GM18499 (cell line): ENCODE measurements at regions not wholly inside any gene's neighbourhood (a gene's known extent, or its start where the extent isn't known, plus 50 kb on each side); places are given as distances from the start of the nearest gene placed in this dataset.

Experiments
- ATAC-seq: cut with Tn5 transposase; IDR thresholded peaks from one replicate; pipeline ENCODE4 v1.9.1; 2021; ENCODE audit warnings: moderate number of reproducible peaks; ENCODE audit not compliant: insufficient read depth, unreplicated experiment

GRCh38 chr5:171672556-171672955 lies 113.1 kb upstream of the SMIM23 start:
- no peak for ATAC-seq

DNA sequence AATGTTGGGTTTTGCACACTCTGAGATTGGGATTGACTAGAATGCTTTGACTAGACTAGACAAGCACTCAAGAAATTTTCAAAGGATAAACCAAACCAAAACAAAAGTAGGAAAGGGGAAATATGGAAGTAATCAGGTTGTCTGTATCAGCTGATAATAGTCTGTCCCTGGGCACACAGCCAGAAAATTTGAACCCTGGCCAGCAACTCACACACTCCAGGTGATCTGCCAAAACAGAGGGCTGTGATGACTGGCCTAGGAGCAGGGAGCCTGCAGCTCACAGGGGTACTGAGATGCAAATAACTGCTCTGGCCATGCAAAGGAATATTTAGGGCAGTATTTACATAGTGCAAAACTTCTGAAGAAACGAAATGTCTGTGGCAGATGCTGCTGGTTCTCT lies 112.3 kb upstream of the SMIM23 start:
- no peak for ATAC-seq

GRCh38 chr5:171673840-171674239 lies 111.8 kb upstream of the SMIM23 start:
- ATAC-seq, result no peak

- no peak for ATAC-seq
Measured at GRCh38 chr5:171675511-171675910, 110.1 kb upstream of the SMIM23 start.

DNA sequence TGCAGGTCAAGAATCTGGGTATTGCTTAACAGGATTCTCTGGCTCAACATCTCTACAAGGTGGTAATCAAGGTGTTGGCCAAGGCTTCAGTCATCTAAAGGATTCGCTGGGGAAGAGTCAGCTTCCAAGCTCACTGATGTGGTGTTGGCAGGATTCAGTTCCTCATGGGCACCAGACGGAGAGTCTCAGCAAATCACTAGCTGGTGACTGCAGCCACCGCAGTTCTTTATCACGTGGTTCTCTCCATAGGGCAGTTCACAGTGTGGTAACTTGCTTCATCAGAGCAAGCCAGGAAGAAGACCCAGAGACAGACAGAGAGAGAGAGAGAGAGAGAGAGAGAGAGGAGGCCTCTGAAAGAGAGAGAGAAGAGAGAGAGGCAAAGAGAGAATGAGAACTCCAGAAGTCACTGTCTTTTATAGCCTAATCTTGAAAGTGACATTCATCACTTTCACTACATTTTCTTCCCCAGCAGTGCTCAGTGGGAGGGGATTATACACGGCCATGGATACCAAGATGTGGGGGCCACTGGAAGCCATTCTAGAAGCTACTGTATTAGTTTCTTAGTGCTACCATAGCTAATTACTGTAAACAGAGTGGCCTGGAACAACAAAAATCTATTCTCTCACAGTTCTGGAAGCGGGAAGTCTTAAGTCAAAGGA lies 109.2 kb upstream of the SMIM23 start:
- no peak for ATAC-seq

DNA sequence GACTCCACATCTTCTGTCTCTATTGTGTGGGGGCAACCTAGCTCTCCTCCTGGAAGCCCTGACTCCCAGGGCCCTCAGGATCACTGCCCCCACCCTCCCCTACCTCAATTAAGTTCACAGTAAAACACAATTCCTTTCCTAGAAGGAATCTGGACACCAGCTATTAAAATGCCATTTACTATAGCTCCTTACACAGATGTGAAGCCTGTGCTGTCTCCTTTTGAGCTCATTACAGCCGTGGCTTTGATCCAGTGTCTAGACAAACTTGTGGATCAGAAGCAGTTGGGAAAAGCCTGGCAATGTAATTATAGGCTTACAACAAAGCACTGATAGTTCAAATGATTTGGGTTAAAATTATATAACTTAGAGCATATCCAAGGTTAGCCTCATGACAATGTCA lies 107.0 kb upstream of the SMIM23 start:
- no peak for ATAC-seq

DNA sequence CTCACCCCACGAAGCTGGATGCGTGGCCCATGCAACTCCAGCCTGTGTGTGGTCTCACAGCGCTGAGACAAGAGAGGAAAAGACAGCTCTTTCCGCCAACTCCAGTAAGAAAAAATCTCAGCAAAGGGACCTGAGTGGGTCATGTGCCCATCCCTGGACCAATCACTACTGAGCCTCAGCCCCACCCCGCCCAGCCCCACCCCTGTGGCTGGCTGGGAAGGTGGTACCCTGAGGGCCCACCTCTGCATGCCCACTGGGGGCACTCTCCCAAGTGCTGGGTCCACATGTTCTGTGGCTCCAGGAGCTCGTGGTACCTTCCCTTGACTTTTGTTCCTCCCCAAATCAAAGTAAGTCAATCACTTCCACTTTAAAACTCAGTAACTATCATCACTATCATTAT lies 105.1 kb upstream of the SMIM23 start:
- no peak for ATAC-seq

GRCh38 chr5:171681061-171681460 lies 104.6 kb upstream of the SMIM23 start:
- no peak for ATAC-seq

DNA sequence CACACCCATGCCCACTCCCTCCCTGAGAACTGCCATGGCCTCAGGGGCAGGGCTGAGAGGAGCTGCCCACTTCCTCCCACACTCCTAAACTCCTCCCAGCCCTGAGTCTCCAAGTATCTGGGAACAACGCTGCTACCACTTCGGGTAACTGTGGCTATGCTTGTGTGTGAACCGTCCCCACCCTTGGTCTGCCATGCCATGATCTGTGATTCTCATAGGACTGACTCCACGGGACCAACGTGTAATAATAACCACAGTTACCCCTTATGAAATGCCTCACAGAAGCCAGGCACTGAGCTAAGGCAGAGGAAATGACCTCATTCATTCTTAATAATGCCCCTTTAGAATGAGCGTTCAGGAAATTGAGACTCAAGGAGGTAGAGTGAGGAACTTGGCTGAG lies 103.9 kb upstream of the SMIM23 start:
- no peak for ATAC-seq

DNA sequence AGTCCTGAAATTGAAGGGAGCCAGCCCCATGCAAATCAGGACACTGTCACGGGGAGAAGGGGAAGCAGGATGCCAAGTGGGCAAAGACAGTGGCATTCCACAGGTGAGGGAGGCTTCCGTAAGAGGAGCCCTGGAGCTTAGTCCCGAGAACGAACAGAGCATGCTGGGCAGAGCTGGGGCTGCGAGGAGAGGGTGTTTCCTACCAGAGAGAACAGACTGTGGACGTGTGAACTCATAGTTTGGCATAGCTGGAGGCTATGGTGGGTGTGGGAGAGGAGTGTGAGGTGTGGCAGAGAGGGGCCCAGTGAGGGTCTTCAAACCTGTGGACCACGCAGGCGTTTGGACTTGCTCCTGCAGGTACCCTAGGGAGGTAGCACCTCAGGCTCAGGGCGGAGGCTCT lies 102.8 kb upstream of the SMIM23 start:
- no peak for ATAC-seq

- no peak for ATAC-seq
Measured at GRCh38 chr5:171684169-171684568, 101.4 kb upstream of the SMIM23 start.

DNA sequence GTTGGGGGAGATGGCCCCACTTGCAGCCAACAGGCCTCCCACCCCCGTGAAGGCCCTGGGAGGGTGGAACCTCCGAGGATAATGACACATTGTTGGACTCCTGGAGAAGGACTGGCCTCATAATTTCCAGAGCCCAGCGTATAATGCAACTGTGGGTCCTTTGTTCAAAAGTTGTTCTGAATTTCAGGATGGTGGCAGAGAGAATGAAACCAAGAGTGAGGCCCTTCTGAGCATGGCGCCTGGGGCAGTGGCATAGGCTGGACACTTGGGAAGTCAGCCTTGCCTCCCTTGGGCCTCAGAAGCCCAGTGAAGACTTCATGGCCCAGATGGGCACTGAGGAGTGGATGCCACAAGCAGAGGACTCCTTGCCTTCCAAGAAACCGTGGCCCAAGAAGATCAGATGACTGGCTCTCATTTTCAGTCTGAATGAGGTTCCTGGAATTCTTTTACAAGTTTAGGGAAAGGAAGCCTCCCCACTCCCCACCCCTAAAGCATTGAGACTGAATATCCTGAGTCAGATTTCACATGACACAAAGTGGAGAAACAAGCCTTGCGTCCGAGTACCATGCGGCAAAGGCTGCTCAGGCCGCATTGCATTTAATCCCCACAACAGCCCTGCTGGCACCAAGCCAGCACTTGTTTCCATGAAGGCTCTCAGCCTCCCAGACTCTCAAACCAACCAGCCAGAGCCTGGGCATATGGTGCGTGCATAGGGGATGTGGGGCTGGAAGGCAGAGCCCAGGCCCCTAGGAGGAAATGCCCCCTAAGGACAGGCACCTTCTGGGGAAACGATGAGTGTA lies 96.7 kb upstream of the SMIM23 start:
- ATAC-seq, result no peak

DNA sequence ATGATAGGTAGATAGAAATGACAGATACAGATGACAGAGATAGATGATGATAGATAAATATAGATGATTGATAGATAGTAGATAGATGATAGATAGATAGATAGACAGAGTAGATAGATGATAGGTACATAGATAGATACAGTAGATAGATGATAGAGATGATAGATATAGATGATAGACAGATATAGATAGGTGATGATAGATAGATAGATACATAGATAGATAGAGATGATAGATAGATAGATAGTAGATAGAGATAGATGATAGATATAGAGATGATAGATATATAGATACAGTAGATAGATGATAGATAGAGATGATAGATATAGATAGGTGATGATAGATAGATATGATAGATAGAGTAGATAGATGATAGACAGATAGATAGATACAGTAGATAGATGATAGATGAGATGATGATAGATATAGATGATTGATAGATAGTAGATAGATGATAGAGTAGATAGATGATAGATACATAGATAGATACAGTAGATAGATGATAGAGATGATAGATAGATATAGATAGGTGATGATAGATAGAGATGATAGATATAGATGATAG lies 95.7 kb upstream of the SMIM23 start:
- no peak for ATAC-seq

- ATAC-seq, result no peak
Measured at GRCh38 chr5:171692107-171692506, 93.5 kb upstream of the SMIM23 start.

DNA sequence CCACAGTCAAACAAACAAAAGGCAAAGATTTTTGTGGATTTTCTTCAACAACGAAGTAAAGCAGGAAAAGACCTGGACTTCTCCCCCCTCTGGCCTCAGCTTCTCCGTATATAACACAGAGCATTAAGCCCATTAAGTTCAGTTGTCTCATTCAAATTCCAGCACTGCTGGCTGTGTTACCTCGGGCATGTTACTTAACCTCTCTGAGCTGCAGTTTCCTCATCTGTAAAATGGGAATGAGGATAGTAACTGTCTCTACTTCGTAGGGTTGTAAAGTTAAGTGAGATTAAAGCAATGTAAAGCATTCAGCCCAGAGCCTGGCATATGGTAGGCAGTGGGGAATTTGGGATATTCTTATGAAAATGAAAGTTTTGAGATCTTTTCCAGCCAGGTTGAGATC lies 92.7 kb upstream of the SMIM23 start:
- no peak for ATAC-seq

- no peak for ATAC-seq
Measured at GRCh38 chr5:171693412-171693811, 92.2 kb upstream of the SMIM23 start.

DNA sequence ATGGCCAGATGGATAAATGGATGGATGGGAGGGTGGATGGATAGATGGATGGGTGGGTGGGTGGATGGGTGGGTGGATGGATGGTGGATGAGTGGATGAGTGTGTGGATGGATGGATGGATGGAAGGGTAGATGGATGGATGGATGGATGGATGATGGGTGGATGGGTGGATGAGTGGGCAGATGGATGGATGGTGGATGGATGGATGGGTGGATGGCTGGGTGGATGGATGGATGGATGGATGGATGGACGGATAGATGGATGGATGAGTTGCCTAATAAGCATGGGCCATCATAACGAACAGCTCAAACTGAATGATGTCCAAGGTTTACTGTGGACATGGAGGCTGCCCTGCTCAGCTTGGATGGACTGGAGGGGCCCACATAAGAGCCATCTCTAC lies 89.8 kb upstream of the SMIM23 start:
- no peak for ATAC-seq

DNA sequence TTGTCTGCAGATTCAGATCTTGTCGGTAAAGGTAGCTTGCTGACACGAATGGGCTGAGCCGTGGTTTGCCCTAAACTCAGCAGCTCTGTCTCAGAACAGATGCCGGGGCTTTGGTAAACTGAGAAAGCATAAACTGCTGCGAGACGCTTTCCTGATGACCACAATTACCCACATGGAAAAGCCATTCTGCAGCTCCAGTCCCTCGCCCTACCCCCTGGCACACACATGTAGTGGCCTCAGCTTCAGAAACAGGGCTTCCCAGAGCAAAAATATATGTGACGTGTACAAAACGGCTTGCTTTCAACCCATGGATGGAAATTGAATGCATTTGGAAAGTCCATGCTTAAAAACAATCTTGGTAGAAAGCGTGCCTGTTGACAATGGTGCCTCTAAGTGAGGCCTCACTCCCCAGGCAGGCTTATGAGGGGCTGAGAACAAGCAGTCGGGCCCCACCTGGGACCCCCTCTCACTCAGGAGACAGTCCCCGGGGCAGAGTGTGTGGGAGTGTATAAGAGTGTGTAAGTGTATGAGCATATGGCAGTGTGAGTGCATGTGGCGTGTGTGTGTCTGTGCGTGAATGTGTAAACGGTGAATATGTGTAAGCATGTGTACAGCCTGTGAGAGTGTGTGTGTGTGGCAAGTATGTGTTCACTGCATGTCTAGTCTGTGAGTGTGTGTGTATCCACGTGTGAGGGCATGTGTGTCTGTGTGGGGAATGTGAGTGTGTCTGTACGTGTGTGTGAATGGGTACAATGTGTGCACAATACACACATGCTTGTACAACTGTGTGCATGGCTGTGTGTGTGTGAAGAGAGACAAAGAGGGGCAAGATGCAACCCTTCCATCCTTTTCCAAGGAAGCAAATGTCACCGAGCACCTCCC lies 88.2 kb upstream of the SMIM23 start:
- ATAC-seq, result no peak

- ATAC-seq, result no peak
Measured at GRCh38 chr5:171700318-171700912, 85.2 kb upstream of the SMIM23 start.

DNA sequence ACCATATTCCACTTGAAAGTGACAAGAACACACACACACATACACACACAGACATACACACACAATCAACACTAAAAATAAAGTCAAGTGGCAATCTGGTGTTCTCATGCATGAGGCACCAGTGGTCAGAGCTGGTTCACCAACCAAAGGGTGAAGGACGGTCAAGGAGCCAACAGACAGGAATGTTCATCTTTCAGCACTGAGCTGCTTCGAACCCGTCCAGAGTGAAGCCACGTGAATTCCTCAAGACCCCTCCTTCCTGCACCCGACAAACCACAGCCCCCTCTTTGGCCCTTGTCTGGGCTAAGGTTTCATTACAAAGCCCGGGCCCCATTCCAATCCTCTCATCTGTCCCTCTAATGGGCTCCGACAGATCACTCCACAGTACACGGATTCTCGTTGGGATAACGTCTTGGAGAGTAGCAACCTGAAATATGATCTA lies 84.5 kb upstream of the SMIM23 start:
- no peak for ATAC-seq
